ENCODE measurements at regions not wholly inside any gene's neighbourhood (a gene's known extent, or its start where the extent isn't known, plus 50 kb on each side); places are given as distances from the start of the nearest gene placed in this dataset.
"Not testable (repeated sequence)": the region's sequence is repeated elsewhere in the genome, so short reads cannot be mapped to it uniquely, and the experiment has no call there.

GRCh38 chr10:3653303-3653702, 131.7 kb downstream of the KLF6 start:
- TF ChIP-seq CTCF, POLR2A, EP300 (IDR thresholded peaks at IDR 0.05): not testable (repeated sequence)
